Mesendoderm (in vitro differentiated cells): ENCODE measurements at regions not wholly inside any gene's neighbourhood (a gene's known extent, or its start where the extent isn't known, plus 50 kb on each side); places are given as distances from the start of the nearest gene placed in this dataset.

ENCODE experiments used
- DNase-seq: peaks from one replicate; pipeline ENCODE4 v3.0.0; 2013
- H2AK5ac ChIP-seq: 2 replicates; pipeline ENCODE4 v1.6.1; 2013; ENCODE audit warnings: low read length, inconsistent platforms
- H2BK120ac ChIP-seq: 2 replicates; pipeline ENCODE4 v1.6.1; 2013; ENCODE audit warnings: low read depth, mild to moderate bottlenecking, low read length, moderate library complexity, mixed read lengths
- H2BK15ac ChIP-seq: replicated peaks from 2 replicates; pipeline ENCODE4 v1.6.1; 2013; ENCODE audit warnings: low read depth, mild to moderate bottlenecking, moderate library complexity
- H2BK5ac ChIP-seq: 2 replicates; pipeline ENCODE4 v1.6.1; 2013; ENCODE audit warnings: low read length, inconsistent platforms
- H3K18ac ChIP-seq: 2 replicates; pipeline ENCODE4 v1.6.1; 2013; ENCODE audit warnings: mild to moderate bottlenecking, low read length, mixed read lengths
- H3K23ac ChIP-seq: one replicate; pipeline ENCODE4 v1.6.1; 2013; ENCODE audit warnings: low read length
- H3K27ac ChIP-seq: 2 replicates; pipeline ENCODE4 v1.5.1; 2013; ENCODE audit warnings: low read depth, mild to moderate bottlenecking, inconsistent platforms, low read length, moderate library complexity
- H3K27me3 ChIP-seq: 2 replicates; pipeline ENCODE4 v1.6.1; 2013; ENCODE audit warnings: low read length, control low read depth, mild to moderate bottlenecking, inconsistent platforms; ENCODE audit not compliant: insufficient read depth, poor library complexity
- H3K36me3 ChIP-seq: 2 replicates; pipeline ENCODE4 v1.6.1; 2013; ENCODE audit warnings: low read length, inconsistent platforms; ENCODE audit not compliant: control insufficient read depth, insufficient read depth
- H3K4ac ChIP-seq: one replicate; pipeline ENCODE4 v1.6.1; 2013; ENCODE audit warnings: low read depth, mild to moderate bottlenecking, low read length, moderate library complexity
- H3K4me1 ChIP-seq: 2 replicates; pipeline ENCODE4 v1.6.1; 2013; ENCODE audit warnings: low read depth, low read length, inconsistent platforms; ENCODE audit not compliant: control insufficient read depth
- H3K4me2 ChIP-seq: 2 replicates; pipeline ENCODE4 v1.6.1; 2013; ENCODE audit warnings: low read length
- H3K4me3 ChIP-seq: 2 replicates; pipeline ENCODE4 v1.5.1; 2013; ENCODE audit warnings: mild to moderate bottlenecking, low read length
- H3K56ac ChIP-seq: one replicate; pipeline ENCODE4 v1.6.1; 2013; ENCODE audit warnings: low read length
- H3K79me1 ChIP-seq: 2 replicates; pipeline ENCODE4 v1.6.1; 2013; ENCODE audit warnings: low read length, inconsistent platforms
- H3K79me2 ChIP-seq: 2 replicates; pipeline ENCODE4 v1.6.1; 2013; ENCODE audit warnings: mild to moderate bottlenecking, low read length; ENCODE audit not compliant: control insufficient read depth, insufficient read depth
- H3K9ac ChIP-seq: 2 replicates; pipeline ENCODE4 v1.6.1; 2013; ENCODE audit warnings: low read length, inconsistent platforms
- H4K5ac ChIP-seq: one replicate; pipeline ENCODE4 v1.6.1; 2013; ENCODE audit warnings: low read length
- H4K8ac ChIP-seq: one replicate; pipeline ENCODE4 v1.6.1; 2013; ENCODE audit warnings: low read depth, mild to moderate bottlenecking, control low read depth, low read length, moderate library complexity
- WGBS: extraction: QIAGEN DNeasy Blood & Tissue Kit; methylation state at CpG from one replicate; pipeline ENCODE4 v1.1.7; 2013; ENCODE audit warnings: low lambda C conversion rate, missing lambda C conversion rate; ENCODE audit not compliant: insufficient coverage; ENCODE audit errors: extremely low coverage; 5-methylcytosine and 5-hydroxymethylcytosine counted together

GRCh38 chr2:147173189-147173581 lies 671.6 kb upstream of the ACVR2A start:
- Histone ChIP-seq H3K9ac (no peak overlapping the region), H2AK5ac (no peak overlapping the region), H4K8ac (no peak overlapping the region), H3K79me1 (no peaks in the 10 kb centered on the region), H3K4me3 (no peak overlapping the region), H3K18ac (no peak overlapping the region), H2BK5ac (no peak overlapping the region), H4K5ac (no peak overlapping the region), H3K4ac (no peak overlapping the region), H3K4me1 (no peaks in the 10 kb centered on the region), H3K27me3 (no peaks in the 10 kb centered on the region), H3K4me2 (no peak overlapping the region), H3K23ac (no peak overlapping the region), H2BK120ac (no peak overlapping the region), H3K79me2 (no peaks in the 10 kb centered on the region), H3K36me3 (no peaks in the 10 kb centered on the region), H2BK15ac (no peak overlapping the region), H3K56ac (no peak overlapping the region), H3K27ac (no peak overlapping the region)
- DNase-seq = no peak
- WGBS = no CpG with 5 or more reads among the region's 1 CpG

DNA sequence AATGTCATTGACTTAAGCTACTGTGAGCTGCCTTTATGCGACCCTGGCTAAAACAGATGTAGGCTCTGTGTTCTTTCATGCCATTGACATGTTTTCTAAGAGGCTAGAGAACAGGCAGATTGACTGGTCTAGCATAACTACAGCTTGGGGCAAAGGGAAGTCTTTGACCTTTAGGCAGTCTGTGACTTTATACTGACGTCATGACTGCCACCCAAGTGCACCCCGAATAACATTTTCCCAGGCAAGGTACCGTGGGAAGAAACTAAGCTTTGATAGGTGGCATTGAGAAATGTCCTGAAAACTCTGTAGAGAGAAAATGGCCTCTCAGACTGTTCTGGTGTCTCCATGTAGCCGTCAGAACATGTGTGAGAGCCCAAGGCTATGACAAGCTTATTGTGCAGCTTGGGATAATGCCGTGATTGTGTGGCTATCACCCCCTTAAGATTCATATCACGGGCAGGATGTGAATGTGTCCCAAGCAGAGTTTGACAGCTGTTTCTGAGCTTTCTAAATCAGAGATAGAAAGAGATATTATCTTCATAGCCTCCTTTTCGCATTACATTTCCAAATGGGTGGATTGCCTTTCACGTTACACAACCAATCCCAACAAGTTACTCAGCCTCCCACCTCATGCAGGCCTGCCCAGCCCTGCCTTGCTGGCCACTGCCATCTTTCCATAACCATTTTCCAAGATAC lies 672.2 kb upstream of the ACVR2A start:
- no peaks in the 10 kb centered on the region for H3K27me3 ChIP-seq
- no peak overlapping the region for H3K4ac ChIP-seq
- H3K79me2 ChIP-seq = no peaks in the 10 kb centered on the region
- H2BK5ac ChIP-seq = no peak overlapping the region
- no peak overlapping the region for H3K18ac ChIP-seq
- no CpG with 5 or more reads among the region's 9 CpGs for WGBS
- H2BK120ac ChIP-seq = no peak overlapping the region
- H3K79me1 ChIP-seq = no peaks in the 10 kb centered on the region
- H3K36me3 ChIP-seq = no peaks in the 10 kb centered on the region
- no peak overlapping the region for H3K23ac ChIP-seq
- H3K4me1 ChIP-seq = no peaks in the 10 kb centered on the region
- no peak overlapping the region for H3K27ac ChIP-seq
- no peak for DNase-seq
- no peak overlapping the region for H3K9ac ChIP-seq
- H3K56ac ChIP-seq = no peak overlapping the region
- H2BK15ac ChIP-seq = no peak overlapping the region
- no peak overlapping the region for H4K8ac ChIP-seq
- H3K4me3 ChIP-seq = no peak overlapping the region
- no peak overlapping the region for H4K5ac ChIP-seq
- H3K4me2 ChIP-seq = no peak overlapping the region
- no peak overlapping the region for H2AK5ac ChIP-seq

- no peak overlapping the region for H2BK15ac ChIP-seq
- H4K5ac ChIP-seq = no peak overlapping the region
- no peak overlapping the region for H3K18ac ChIP-seq
- no peak overlapping the region for H2BK5ac ChIP-seq
- DNase-seq = no peak
- no peak overlapping the region for H2BK120ac ChIP-seq
- no peak overlapping the region for H3K4me2 ChIP-seq
- H3K27ac ChIP-seq = no peak overlapping the region
- H3K4me3 ChIP-seq = no peak overlapping the region
- no peaks in the 10 kb centered on the region for H3K79me2 ChIP-seq
- H2AK5ac ChIP-seq = no peak overlapping the region
- H3K27me3 ChIP-seq = no peaks in the 10 kb centered on the region
- no peaks in the 10 kb centered on the region for H3K36me3 ChIP-seq
- no peak overlapping the region for H4K8ac ChIP-seq
- H3K9ac ChIP-seq = no peak overlapping the region
- H3K23ac ChIP-seq = no peak overlapping the region
- no CpG with 5 or more reads among the region's 3 CpGs for WGBS
- no peak overlapping the region for H3K4ac ChIP-seq
- no peak overlapping the region for H3K56ac ChIP-seq
- H3K4me1 ChIP-seq = no peaks in the 10 kb centered on the region
- no peaks in the 10 kb centered on the region for H3K79me1 ChIP-seq
Observed at GRCh38 chr2:147171941-147172340, 672.9 kb upstream of the ACVR2A start.

GRCh38 chr2:147170932-147171331 lies 673.9 kb upstream of the ACVR2A start:
- no peak overlapping the region for H2BK5ac ChIP-seq
- no peak overlapping the region for H3K18ac ChIP-seq
- H2BK15ac ChIP-seq = no peak overlapping the region
- no peak overlapping the region for H3K27ac ChIP-seq
- H2AK5ac ChIP-seq = no peak overlapping the region
- H3K27me3 ChIP-seq = no peaks in the 10 kb centered on the region
- H3K79me2 ChIP-seq = no peaks in the 10 kb centered on the region
- no peak overlapping the region for H3K4me2 ChIP-seq
- no peak overlapping the region for H3K23ac ChIP-seq
- no peak for DNase-seq
- H3K4me1 ChIP-seq = no peaks in the 10 kb centered on the region
- H2BK120ac ChIP-seq = no peak overlapping the region
- H3K4me3 ChIP-seq = no peak overlapping the region
- H4K5ac ChIP-seq = no peak overlapping the region
- no peak overlapping the region for H3K56ac ChIP-seq
- H3K9ac ChIP-seq = no peak overlapping the region
- H3K79me1 ChIP-seq = no peaks in the 10 kb centered on the region
- H3K4ac ChIP-seq = no peak overlapping the region
- WGBS = no CpG with 5 or more reads among the region's 1 CpG
- H3K36me3 ChIP-seq = no peaks in the 10 kb centered on the region
- H4K8ac ChIP-seq = no peak overlapping the region

DNA sequence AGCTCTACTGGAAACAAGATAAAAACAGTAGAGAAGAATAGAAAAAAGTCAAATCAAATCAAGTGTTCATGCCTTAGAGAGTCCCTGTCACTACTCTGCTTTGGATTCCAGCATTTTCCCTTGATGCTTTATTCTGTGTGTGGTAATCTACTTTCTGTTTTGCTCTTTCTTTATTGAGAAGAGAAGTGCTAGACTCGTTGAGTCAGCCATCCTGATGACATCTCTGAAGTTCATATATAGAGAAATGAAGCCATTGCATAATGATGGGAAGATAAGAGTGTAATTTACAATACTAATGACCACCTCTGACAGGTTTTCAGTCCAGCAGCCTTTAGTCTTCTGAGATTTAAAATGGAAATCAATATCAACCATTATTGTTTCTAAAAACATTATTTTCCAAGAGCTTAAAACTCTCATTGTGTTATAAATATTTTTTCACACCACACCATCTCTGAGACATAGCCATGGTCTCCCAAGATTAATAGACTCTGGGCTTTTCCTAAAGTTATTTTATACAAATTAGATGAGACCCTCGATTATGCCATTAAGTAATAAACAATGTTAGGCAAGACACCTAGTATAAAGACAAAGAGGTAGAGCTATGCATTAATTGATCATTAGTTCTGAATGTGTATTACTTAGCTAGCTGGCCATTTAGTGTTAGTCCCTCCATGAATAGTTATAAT lies 679.0 kb upstream of the ACVR2A start:
- H3K9ac ChIP-seq = no peak overlapping the region
- H2AK5ac ChIP-seq = no peak overlapping the region
- no peaks in the 10 kb centered on the region for H3K36me3 ChIP-seq
- H3K27me3 ChIP-seq = no peaks in the 10 kb centered on the region
- H3K4me2 ChIP-seq = no peak overlapping the region
- H3K4me1 ChIP-seq = no peaks in the 10 kb centered on the region
- H2BK5ac ChIP-seq = no peak overlapping the region
- no peak overlapping the region for H3K4ac ChIP-seq
- no CpG with 5 or more reads among the region's 2 CpGs for WGBS
- no peak overlapping the region for H3K23ac ChIP-seq
- DNase-seq = no peak
- no peak overlapping the region for H3K18ac ChIP-seq
- no peak overlapping the region for H4K8ac ChIP-seq
- no peaks in the 10 kb centered on the region for H3K79me2 ChIP-seq
- H3K27ac ChIP-seq = no peak overlapping the region
- no peak overlapping the region for H3K4me3 ChIP-seq
- H4K5ac ChIP-seq = no peak overlapping the region
- no peak overlapping the region for H2BK120ac ChIP-seq
- H3K56ac ChIP-seq = no peak overlapping the region
- H2BK15ac ChIP-seq = no peak overlapping the region
- H3K79me1 ChIP-seq = no peaks in the 10 kb centered on the region

GRCh38 chr2:147164563-147164962 lies 680.3 kb upstream of the ACVR2A start:
- Histone ChIP-seq H3K79me2 (no peaks in the 10 kb centered on the region), H3K27ac (no peak overlapping the region), H3K23ac (no peak overlapping the region), H4K8ac (no peak overlapping the region), H2BK5ac (no peak overlapping the region), H3K4me2 (no peak overlapping the region), H2BK120ac (no peak overlapping the region), H3K9ac (no peak overlapping the region), H3K79me1 (no peaks in the 10 kb centered on the region), H3K4me3 (no peak overlapping the region), H3K27me3 (no peaks in the 10 kb centered on the region), H4K5ac (no peak overlapping the region), H3K18ac (no peak overlapping the region), H3K36me3 (no peaks in the 10 kb centered on the region), H2AK5ac (no peak overlapping the region), H2BK15ac (no peak overlapping the region), H3K4me1 (no peaks in the 10 kb centered on the region), H3K56ac (no peak overlapping the region), H3K4ac (no peak overlapping the region)
- no CpG with 5 or more reads among the region's 4 CpGs for WGBS
- DNase-seq = no peak
